Cerebellar nuclear complex (tissue), 1 donor: ENCODE measurements at regions not wholly inside any gene's neighbourhood (a gene's known extent, or its start where the extent isn't known, plus 50 kb on each side); places are given as distances from the start of the nearest gene placed in this dataset.
"Not testable (repeated sequence)": the region's sequence is repeated elsewhere in the genome, so short reads cannot be mapped to it uniquely, and the experiment has no call there.

Source experiments
- DNase-seq, 2 experiments: peaks; one replicate each; lab custom pipeline; 2025; lab: John Stamatoyannopoulos, UW

- no peak for DNase-seq
Observed at GRCh38 chr11:25766332-25767015, 565.5 kb upstream of the ANO3 start.

DNA sequence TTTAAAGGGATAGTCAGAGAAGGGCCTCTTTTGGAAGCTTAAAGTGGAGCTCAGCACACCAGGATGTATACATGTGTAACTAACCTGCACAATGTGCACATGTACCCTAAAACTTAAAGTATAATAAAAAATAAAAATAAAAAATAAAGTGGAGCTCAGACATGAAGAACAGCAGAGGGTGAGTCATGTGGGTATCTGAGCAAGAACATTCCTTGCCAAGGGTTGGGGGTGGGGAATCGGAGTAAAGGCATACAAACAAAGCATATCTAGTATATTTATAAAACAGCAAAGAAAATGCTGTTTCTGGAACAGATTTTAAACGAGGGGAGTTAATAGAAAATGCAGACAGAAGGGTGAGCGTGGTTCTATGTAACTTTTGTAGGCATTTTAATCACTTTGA lies 562.6 kb upstream of the ANO3 start:
- DNase-seq: no peak

GRCh38 chr11:25771605-25772004 lies 560.3 kb upstream of the ANO3 start:
- no peak for DNase-seq

GRCh38 chr11:25775603-25776002 lies 556.3 kb upstream of the ANO3 start:
- no peak for DNase-seq

GRCh38 chr11:25776238-25776637 lies 555.7 kb upstream of the ANO3 start:
- DNase-seq: no peak

DNA sequence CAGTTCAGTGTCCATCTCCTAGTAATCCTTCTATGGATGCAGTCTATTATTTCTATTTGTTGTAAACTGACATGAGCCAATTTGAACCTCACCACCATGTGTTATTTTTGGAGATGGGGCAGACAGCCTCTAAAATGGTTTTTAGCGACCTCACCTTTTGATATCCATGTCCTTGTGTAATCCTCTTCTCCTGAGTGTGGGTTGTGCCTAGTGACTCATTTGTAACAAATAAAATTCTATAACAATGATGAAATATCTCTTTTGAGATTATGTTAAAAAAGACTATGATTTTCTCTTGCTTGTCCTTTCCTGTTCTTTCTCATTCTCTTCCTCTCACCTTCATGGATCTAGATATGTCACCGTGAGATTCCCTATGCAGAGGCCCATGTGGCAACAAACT lies 554.6 kb upstream of the ANO3 start:
- DNase-seq: no peak

DNA sequence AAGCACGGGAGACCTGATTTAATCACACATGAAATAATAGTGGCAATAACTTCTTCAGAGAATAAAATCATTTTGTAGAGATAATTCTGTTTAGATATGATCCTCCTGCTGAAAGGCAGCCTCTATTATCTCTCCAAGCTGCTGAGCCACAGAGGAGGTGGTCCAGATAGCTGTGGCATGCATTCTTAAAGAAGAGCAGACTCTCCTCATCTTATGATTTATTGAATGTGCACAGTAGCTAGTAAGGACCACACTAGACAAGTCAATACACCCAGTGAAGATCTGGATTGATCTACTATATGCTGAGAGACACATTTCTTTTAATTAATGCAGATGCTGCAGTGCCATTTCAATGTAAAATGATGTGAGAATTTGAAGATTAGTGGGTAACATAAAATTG lies 552.9 kb upstream of the ANO3 start:
- no peak for DNase-seq

DNA sequence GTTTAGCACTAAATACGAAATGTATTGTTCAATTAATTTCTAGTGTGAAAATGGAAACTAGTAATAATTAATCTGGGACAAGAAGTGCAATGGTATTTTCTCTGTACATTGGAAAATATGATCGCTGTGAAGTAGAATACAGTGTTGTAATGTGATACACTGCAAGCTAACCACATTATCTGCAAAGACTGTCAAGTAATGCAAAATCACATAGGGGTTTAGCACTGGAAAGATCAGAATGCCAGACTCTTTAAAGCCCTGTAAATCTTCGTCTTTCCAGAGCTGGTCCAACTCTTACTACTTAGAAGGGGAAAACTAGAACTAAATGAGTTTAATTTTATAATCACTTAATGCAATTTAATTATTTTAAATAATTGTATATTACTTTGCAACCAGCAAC lies 544.5 kb upstream of the ANO3 start:
- no peak for DNase-seq

- no peak for DNase-seq
Observed at GRCh38 chr11:25790396-25790795, 541.5 kb upstream of the ANO3 start.

- DNase-seq: no peak
Observed at GRCh38 chr11:25793637-25794036, 538.3 kb upstream of the ANO3 start.

DNA sequence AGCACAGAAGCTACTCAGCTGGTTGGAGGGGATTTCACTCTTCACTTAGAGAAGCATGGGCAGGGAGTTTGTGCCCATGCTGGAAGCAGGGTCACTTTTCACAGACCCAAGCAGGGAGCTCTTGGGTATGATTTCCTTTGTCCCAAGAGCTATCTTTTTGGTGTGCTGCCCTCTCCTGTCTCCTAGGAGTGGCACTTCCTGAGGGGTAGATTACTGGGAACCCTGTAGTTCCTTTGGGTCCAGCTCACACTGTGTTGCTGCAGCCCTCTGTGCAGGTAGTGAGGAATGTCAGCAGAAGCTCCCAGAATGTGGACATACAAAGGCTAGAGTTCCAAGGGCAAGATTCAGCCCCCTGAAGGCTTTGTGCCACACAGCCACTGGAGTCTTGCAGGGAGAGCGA lies 537.1 kb upstream of the ANO3 start:
- DNase-seq: no peak

- DNase-seq: no peak
Observed at GRCh38 chr11:25816411-25816810, 515.5 kb upstream of the ANO3 start.

DNA sequence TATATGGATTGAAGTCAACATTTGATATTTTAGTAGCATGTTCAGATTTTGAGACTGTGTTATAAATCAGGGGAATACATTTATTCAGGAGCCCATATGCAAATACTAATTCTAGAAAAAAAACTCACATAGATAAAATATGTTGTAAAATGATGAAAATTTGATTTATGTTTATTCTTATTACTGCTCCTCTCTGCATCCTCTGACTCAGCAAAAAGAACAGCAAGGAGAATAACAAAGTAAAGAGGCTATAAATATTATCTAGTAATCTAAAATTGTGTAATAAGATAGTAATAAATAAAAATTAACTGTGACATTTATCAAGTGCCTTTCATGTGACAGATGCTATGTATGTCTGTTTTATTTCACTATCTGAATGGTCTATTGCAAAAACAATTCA lies 507.2 kb upstream of the ANO3 start:
- no peak for DNase-seq

DNA sequence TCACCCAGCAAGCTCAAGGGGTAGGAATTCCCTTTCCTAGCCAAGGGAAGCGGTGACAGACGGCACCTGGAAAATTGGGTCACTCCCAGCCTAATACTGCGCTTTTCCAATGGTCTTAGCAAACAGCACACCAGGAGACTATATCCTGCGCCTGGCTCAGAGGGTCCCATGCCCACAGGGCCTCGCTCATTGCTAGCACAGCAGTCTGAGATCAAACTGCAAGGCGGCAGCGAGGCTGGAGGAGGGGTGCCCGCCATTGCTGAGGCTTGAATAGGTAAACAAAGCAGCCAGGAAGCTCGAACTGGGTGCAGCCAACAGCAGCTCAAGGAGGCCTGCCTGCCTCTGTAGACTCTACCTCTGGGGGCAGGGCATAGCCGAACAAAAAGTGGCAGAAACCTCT lies 500.4 kb upstream of the ANO3 start:
- DNase-seq: not testable (repeated sequence)

GRCh38 chr11:25838918-25839625 lies 492.9 kb upstream of the ANO3 start:
- DNase-seq: no peak

GRCh38 chr11:25844811-25845210 lies 487.1 kb upstream of the ANO3 start:
- no peak for DNase-seq

- no peak for DNase-seq
Observed at GRCh38 chr11:25855916-25856315, 476.0 kb upstream of the ANO3 start.

- DNase-seq: no peak
Observed at GRCh38 chr11:25859776-25860175, 472.2 kb upstream of the ANO3 start.

DNA sequence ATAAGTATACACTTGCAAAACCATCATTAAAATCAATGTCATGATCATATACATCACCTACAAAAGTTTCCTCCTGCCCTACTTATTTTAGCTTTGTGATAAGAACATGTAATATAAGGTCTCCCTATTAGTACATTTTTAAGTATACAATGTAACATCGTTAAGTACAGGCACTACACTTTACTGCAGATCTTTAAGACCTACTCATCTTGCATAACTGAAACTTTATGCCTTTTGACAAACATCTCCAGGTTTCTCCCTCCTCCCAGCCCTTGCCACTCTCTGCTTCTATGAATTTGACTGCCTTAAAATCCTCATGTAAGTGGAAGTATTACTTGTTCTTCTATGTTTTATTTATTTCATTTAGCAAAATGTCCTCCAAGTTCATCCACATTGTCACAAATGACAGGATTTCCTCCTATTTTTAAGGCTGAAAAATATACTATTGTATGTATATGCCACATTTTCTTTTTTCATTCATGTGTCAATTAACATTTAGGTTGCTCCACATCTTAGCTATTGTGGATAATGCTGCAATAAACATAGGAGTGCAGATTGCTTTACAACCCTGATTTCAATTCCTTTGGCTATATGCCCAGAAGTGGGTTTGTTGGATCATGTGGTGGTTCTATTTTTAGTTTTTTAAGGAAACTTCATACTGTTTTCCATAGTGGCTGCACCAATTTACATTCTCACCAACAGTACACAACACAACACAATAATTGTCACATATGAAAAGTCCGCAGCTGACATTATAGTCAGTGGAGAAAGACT lies 471.1 kb upstream of the ANO3 start:
- DNase-seq: no peak

DNA sequence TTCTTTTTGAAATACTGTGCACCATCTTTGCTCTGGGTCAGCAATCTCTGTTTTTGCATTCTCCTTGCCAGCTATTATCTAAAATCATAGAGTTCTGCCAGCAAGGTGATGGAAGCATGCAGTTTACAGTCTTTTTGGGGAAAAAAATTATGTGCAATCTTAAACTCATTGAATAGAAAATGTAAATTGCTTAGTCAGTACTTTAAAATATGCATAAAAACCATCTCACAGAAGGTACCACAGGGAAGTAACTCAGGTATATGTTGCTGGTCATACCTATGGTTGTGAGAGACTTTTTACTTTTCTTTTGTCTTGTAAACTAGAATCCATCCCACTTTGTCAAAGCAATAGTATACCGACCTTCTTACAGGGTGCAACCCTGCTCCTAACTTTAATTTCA lies 469.8 kb upstream of the ANO3 start:
- no peak for DNase-seq

- no peak for DNase-seq
Observed at GRCh38 chr11:25863986-25864385, 467.9 kb upstream of the ANO3 start.

DNA sequence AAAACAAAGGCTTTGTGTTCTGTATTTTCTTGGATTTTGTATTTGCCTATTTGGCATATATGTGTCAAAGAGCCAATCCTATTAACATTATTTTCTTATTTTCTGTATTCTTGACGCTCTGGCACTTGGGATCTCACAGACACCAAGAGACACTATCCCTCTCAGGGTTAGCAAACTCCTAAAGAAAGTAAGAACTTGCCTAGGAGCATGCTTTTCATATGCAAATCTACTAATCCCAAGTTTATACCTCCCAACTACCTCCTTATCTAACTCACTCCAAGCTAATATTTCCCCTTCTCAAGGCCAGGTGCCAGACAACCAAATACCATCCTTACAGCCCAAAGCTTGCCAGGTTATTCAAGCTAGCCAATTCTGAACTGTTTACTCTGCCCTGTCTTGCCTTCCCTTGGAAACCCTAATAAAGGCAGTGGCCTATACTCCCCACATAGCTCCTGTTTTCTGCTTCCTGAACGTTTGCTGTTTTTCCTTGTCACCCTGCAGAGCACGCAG lies 455.4 kb upstream of the ANO3 start:
- DNase-seq: no peak

DNA sequence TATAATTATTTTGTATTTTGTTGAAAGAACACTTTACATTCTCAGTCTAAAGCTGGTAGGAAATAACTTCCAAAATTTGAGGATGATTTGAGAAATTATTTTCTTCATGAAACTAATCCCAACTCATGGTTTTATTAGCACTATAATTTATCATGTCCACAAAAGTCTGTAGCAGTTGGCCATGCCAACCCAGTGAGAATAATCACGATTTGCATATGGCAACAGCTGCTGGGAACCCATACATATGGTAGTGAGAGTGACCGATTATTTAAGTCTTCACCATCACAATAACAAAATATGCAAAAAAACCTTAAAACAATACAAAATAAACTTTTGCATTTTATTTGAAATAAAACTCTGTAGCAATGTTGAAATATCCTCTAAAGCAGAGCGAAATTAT lies 445.9 kb upstream of the ANO3 start:
- no peak for DNase-seq
